OCI-LY1 (cell line): ENCODE measurements at regions not wholly inside any gene's neighbourhood (a gene's known extent, or its start where the extent isn't known, plus 50 kb on each side); places are given as distances from the start of the nearest gene placed in this dataset.

Experiments
- H2AFZ ChIP-seq: fragments of 200-600 bp; sonication (generic), shearing (Covaris generic); 2 replicates; pipeline ENCODE4 v1.6.0; 2014; ENCODE audit warnings: antibody characterized with exemption, mild to moderate bottlenecking, low read length
- H3F3A ChIP-seq: fragments of 200-600 bp; sonication (generic), shearing (Covaris generic); 2 replicates; pipeline ENCODE4 v1.6.0; 2014; ENCODE audit warnings: mild to moderate bottlenecking, antibody characterized with exemption, low read length, moderate library complexity; ENCODE audit not compliant: insufficient read depth
- H3K27ac ChIP-seq: fragments of 200-600 bp; sonication (generic); 2 replicates; pipeline ENCODE4 v1.5.1; 2014; ENCODE audit warnings: low read length, mixed run types, mild to moderate bottlenecking, low read depth; ENCODE audit not compliant: poor library complexity, severe bottlenecking
- H3K27me3 ChIP-seq: fragments of 200-600 bp; sonication (generic); 2 replicates; pipeline ENCODE4 v1.6.0; 2014; ENCODE audit warnings: antibody characterized with exemption, mild to moderate bottlenecking, low read length, moderate library complexity; ENCODE audit not compliant: insufficient read depth
- H3K36me3 ChIP-seq: fragments of 200-600 bp; sonication (generic); 2 replicates; pipeline ENCODE4 v1.6.1; 2014; ENCODE audit warnings: mild to moderate bottlenecking, antibody characterized with exemption, low read length, moderate library complexity, mixed read lengths; ENCODE audit not compliant: insufficient read depth
- H3K4me1 ChIP-seq: fragments of 200-600 bp; sonication (generic); 2 replicates; pipeline ENCODE4 v1.5.1; 2014; ENCODE audit warnings: mild to moderate bottlenecking, low read length, moderate library complexity; ENCODE audit not compliant: insufficient read depth, severe bottlenecking
- H3K4me2 ChIP-seq: fragments of 200-600 bp; sonication (generic), shearing (Covaris generic); 2 replicates; pipeline ENCODE4 v1.6.1; 2014; ENCODE audit warnings: low read length
- H3K4me3 ChIP-seq: fragments of 200-600 bp; sonication (generic); 2 replicates; pipeline ENCODE4 v1.5.1; 2014; ENCODE audit warnings: low read length, low read depth, mild to moderate bottlenecking, mixed read lengths; ENCODE audit not compliant: poor library complexity, severe bottlenecking
- H3K79me2 ChIP-seq: fragments of 200-600 bp; shearing (Covaris generic); 2 replicates; pipeline ENCODE4 v1.6.1; 2016; ENCODE audit warnings: mixed run types, low read length, mixed read lengths; ENCODE audit not compliant: insufficient read depth
- H3K9ac ChIP-seq: fragments of 200-600 bp; sonication (generic), shearing (Covaris generic); 2 replicates; pipeline ENCODE4 v1.6.1; 2014; ENCODE audit warnings: mild to moderate bottlenecking, low read length, mixed read lengths
- H3K9me2 ChIP-seq: fragments of 200-600 bp; sonication (generic), shearing (Covaris generic); 2 replicates; pipeline ENCODE4 v1.6.1; 2014; ENCODE audit warnings: low read depth, mild to moderate bottlenecking, low read length, mixed read lengths
- H3K9me3 ChIP-seq: fragments of 200-600 bp; shearing (Covaris generic); 2 replicates; pipeline ENCODE4 v1.6.1; 2014; ENCODE audit warnings: low read length, mixed read lengths
- H4K20me1 ChIP-seq: fragments of 200-600 bp; sonication (generic), shearing (Covaris generic); 2 replicates; pipeline ENCODE4 v1.6.0; 2016; ENCODE audit warnings: mild to moderate bottlenecking, low read length; ENCODE audit not compliant: insufficient read depth
- CTCF ChIP-seq: fragments of 200-600 bp; sonication (generic), shearing (Covaris generic); IDR thresholded peaks from 2 replicates; pipeline ENCODE4 v1.5.1; 2017; ENCODE audit warnings: mild to moderate bottlenecking, antibody characterized with exemption, low read length, moderate library complexity, mixed read lengths
- EZH2 ChIP-seq: fragments of 200-600 bp; sonication (generic), shearing (Covaris generic); IDR thresholded peaks from 2 replicates; pipeline ENCODE4 v1.8.0; 2017; ENCODE audit warnings: borderline replicate concordance, mixed run types, mild to moderate bottlenecking, antibody characterized with exemption, low read length, moderate library complexity, mixed read lengths

- no peak overlapping the region for H3K4me3 ChIP-seq
- no peaks in the 10 kb centered on the region for H3K4me1 ChIP-seq
- no peaks in the 10 kb centered on the region for H3K79me2 ChIP-seq
- no peaks in the 10 kb centered on the region for H3K27me3 ChIP-seq
- H3F3A ChIP-seq, result no peaks in the 10 kb centered on the region
- H3K36me3 ChIP-seq, result no peaks in the 10 kb centered on the region
- H3K9ac ChIP-seq, result no peak overlapping the region
- no peak overlapping the region for H3K27ac ChIP-seq
- H3K9me2 ChIP-seq, result no peaks in the 10 kb centered on the region
- TF ChIP-seq EZH2 (no peak), CTCF (no peak)
- no peak overlapping the region for H2AFZ ChIP-seq
- no peak overlapping the region for H3K4me2 ChIP-seq
- no peaks in the 10 kb centered on the region for H4K20me1 ChIP-seq
- H3K9me3 ChIP-seq, result no peaks in the 10 kb centered on the region
These were observed 222.6 kb upstream of the PPP2R2D start for GRCh38 chr10:131678171-131678570.

- H2AFZ ChIP-seq, result no peak overlapping the region
- no peak overlapping the region for H3K4me3 ChIP-seq
- no peaks in the 10 kb centered on the region for H3K36me3 ChIP-seq
- no peaks in the 10 kb centered on the region for H3K9me3 ChIP-seq
- no peaks in the 10 kb centered on the region for H3K79me2 ChIP-seq
- no peak overlapping the region for H3K9ac ChIP-seq
- H3K9me2 ChIP-seq, result no peaks in the 10 kb centered on the region
- no peaks in the 10 kb centered on the region for H3K27me3 ChIP-seq
- no peaks in the 10 kb centered on the region for H3K4me1 ChIP-seq
- no peak overlapping the region for H3K4me2 ChIP-seq
- TF ChIP-seq CTCF (no peak), EZH2 (no peak)
- H3K27ac ChIP-seq, result no peak overlapping the region
- H3F3A ChIP-seq, result no peaks in the 10 kb centered on the region
- no peaks in the 10 kb centered on the region for H4K20me1 ChIP-seq
These were observed 222.2 kb upstream of the PPP2R2D start for GRCh38 chr10:131678613-131679012.

GRCh38 chr10:131679926-131680325 is 220.9 kb upstream of the PPP2R2D start:
- Histone ChIP-seq H3K27me3 (no peaks in the 10 kb centered on the region), H2AFZ (no peak overlapping the region), H3K9ac (no peak overlapping the region), H3K9me2 (no peaks in the 10 kb centered on the region), H3K9me3 (no peaks in the 10 kb centered on the region), H3F3A (no peaks in the 10 kb centered on the region), H3K27ac (no peak overlapping the region), H3K4me2 (no peak overlapping the region), H4K20me1 (no peaks in the 10 kb centered on the region), H3K4me1 (no peaks in the 10 kb centered on the region), H3K79me2 (no peaks in the 10 kb centered on the region), H3K36me3 (no peaks in the 10 kb centered on the region), H3K4me3 (no peak overlapping the region)
- TF ChIP-seq CTCF (no peak), EZH2 (no peak)
